H1 (cell line): ENCODE measurements at regions not wholly inside any gene's neighbourhood (a gene's known extent, or its start where the extent isn't known, plus 50 kb on each side); places are given as distances from the start of the nearest gene placed in this dataset.

ENCODE experiments used
- CTCF ChIA-PET: fragments of 300-600 bp; sonication (Branson Sonifier 250); formaldehyde crosslinking; loops from one replicate; lab custom pipeline; 2021; ENCODE audit not compliant: partially characterized antibody; lab: Charles Lee
- POLR2A ChIA-PET: fragments of 300-600 bp; sonication (Branson Sonifier 250); formaldehyde crosslinking; loops from one replicate; lab custom pipeline; 2021; ENCODE audit warnings: inconsistent platforms; ENCODE audit not compliant: partially characterized antibody; lab: Charles Lee
- DNase-seq, 2 experiments: peaks; one replicate each; pipeline versions ENCODE4 v3.0.0 to v3.0.0-alpha.2; 2010 to 2022; ENCODE audit warnings: low spot score in 2 of 2, low read depth in 1 of 2, mixed read lengths in 1 of 2
- FAIRE-seq: peaks from 2 replicates; lab custom pipeline; 2011; peaks lifted over from hg19 to GRCh38; lab: Jason Lieb, UNC
- H2AFZ ChIP-seq: 2 replicates; pipeline ENCODE4 v1.8.1; 2012; ENCODE audit warnings: low read length, inconsistent platforms
- H2AK5ac ChIP-seq: 2 replicates; pipeline ENCODE4 v1.6.1; 2013; ENCODE audit warnings: low read depth, low read length
- H2BK120ac ChIP-seq: replicated peaks from 2 replicates; pipeline ENCODE3; 2013; ENCODE audit warnings: low read depth, low read length, inconsistent platforms
- H2BK12ac ChIP-seq: 2 replicates; pipeline ENCODE4 v1.6.1; 2013; ENCODE audit warnings: low read depth, low read length
- H2BK15ac ChIP-seq: 2 replicates; pipeline ENCODE4 v1.6.1; 2013; ENCODE audit warnings: low read length
- H2BK20ac ChIP-seq: 2 replicates; pipeline ENCODE4 v1.6.1; 2013; ENCODE audit warnings: low read length
- H2BK5ac ChIP-seq: 2 replicates; pipeline ENCODE4 v1.6.1; 2013; ENCODE audit warnings: low read depth, low read length
- H3K14ac ChIP-seq: 2 replicates; pipeline ENCODE4 v1.6.1; 2013; ENCODE audit warnings: inconsistent platforms; ENCODE audit not compliant: insufficient read length
- H3K18ac ChIP-seq: 2 replicates; pipeline ENCODE4 v1.6.1; 2013; ENCODE audit warnings: low read length; ENCODE audit errors: extremely low read depth
- H3K23ac ChIP-seq: 2 replicates; pipeline ENCODE4 v1.6.1; 2013; ENCODE audit warnings: inconsistent platforms; ENCODE audit not compliant: insufficient read length
- H3K23me2 ChIP-seq: 2 replicates; pipeline ENCODE4 v1.6.1; 2013; ENCODE audit warnings: low read depth, low read length
- H3K27ac ChIP-seq: 2 replicates; pipeline ENCODE4 v1.6.1; 2011; ENCODE audit warnings: low read depth, low read length, inconsistent platforms
- H3K27me3 ChIP-seq, 4 experiments: replicated peaks in 1 of 4; 1 replicate in 1 of 4; 2 replicates in 3 of 4; pipeline versions ENCODE4 v1.6.1 to v1.8.1; 2011 to 2013; ENCODE audit warnings: low read length in 3 of 4, mild to moderate bottlenecking in 3 of 4, inconsistent platforms in 2 of 4, mixed read lengths in 2 of 4, moderate library complexity in 1 of 4; ENCODE audit not compliant: control insufficient read depth in 3 of 4, insufficient read depth in 3 of 4; ENCODE audit errors: extremely low read depth in 1 of 4
- H3K36me3 ChIP-seq, 4 experiments: 2 replicates each; pipeline versions ENCODE4 v1.6.1 to v1.8.1; 2011 to 2013; ENCODE audit warnings: mild to moderate bottlenecking in 4 of 4, low read length in 3 of 4, moderate library complexity in 2 of 4, control low read depth in 1 of 4, inconsistent platforms in 1 of 4; ENCODE audit not compliant: insufficient read depth in 4 of 4, control insufficient read depth in 2 of 4
- H3K4ac ChIP-seq: replicated peaks from 2 replicates; pipeline ENCODE3; 2013; ENCODE audit warnings: low read length, low read depth, mixed read lengths, inconsistent platforms; ENCODE audit not compliant: insufficient read length
- H3K4me1 ChIP-seq, 4 experiments: replicated peaks in 1 of 4; 1 replicate in 1 of 4; 2 replicates in 3 of 4; pipeline versions ENCODE4 v1.6.1 to v1.8.1; 2011 to 2013; ENCODE audit warnings: low read length in 3 of 4, inconsistent platforms in 2 of 4, mixed read lengths in 1 of 4; ENCODE audit not compliant: insufficient read depth in 4 of 4, control insufficient read depth in 3 of 4
- H3K4me2 ChIP-seq, 2 experiments: 2 replicates each; pipeline versions ENCODE4 v1.6.1 to v1.8.1; 2011 to 2013; ENCODE audit warnings: low read depth in 2 of 2, low read length in 2 of 2, control low read depth in 1 of 2, inconsistent platforms in 1 of 2, mild to moderate bottlenecking in 1 of 2; ENCODE audit not compliant: insufficient read depth in 1 of 2
- H3K4me3 ChIP-seq, 4 experiments: fragments of 200-600, 300-600 bp in 1 of 4; sonication (generic), shearing (Covaris generic), sonication (Bioruptor Twin) in 1 of 4; 2 replicates each; pipeline versions ENCODE4 v1.5.1 to v1.8.1; 2011 to 2016; ENCODE audit warnings: low read length in 4 of 4, low read depth in 3 of 4, control low read depth in 2 of 4, inconsistent platforms in 2 of 4, mild to moderate bottlenecking in 2 of 4, mixed read lengths in 1 of 4, moderate library complexity in 1 of 4; ENCODE audit not compliant: insufficient read depth in 2 of 4; ENCODE audit errors: extremely low read depth in 1 of 4
- H3K56ac ChIP-seq: replicated peaks from 2 replicates; pipeline ENCODE3; 2013; ENCODE audit warnings: low read depth, mild to moderate bottlenecking, mixed read lengths, low read length, inconsistent platforms; ENCODE audit not compliant: insufficient read length
- H3K79me1 ChIP-seq: 2 replicates; pipeline ENCODE4 v1.6.1; 2013; ENCODE audit warnings: low read depth, low read length, control low read depth
- H3K79me2 ChIP-seq, 2 experiments: 2 replicates each; pipeline versions ENCODE4 v1.6.1 to v1.8.1; 2012 to 2013; ENCODE audit warnings: low read length in 2 of 2, mild to moderate bottlenecking in 2 of 2, inconsistent platforms in 1 of 2; ENCODE audit not compliant: insufficient read depth in 2 of 2, control insufficient read depth in 1 of 2
- H3K9ac ChIP-seq, 4 experiments: replicated peaks in 1 of 4; 1 replicate in 1 of 4; 2 replicates in 3 of 4; pipeline versions ENCODE4 v1.6.1 to v1.8.1; 2011 to 2013; ENCODE audit warnings: low read depth in 3 of 4, low read length in 3 of 4, control low read depth in 2 of 4, mild to moderate bottlenecking in 2 of 4, moderate library complexity in 2 of 4, inconsistent platforms in 1 of 4; ENCODE audit errors: extremely low read depth in 1 of 4
- H3K9me3 ChIP-seq, 2 experiments: 2 replicates each; pipeline versions ENCODE4 v1.6.1 to v1.8.1; 2012 to 2013; ENCODE audit warnings: mild to moderate bottlenecking in 2 of 2, moderate library complexity in 2 of 2, control low read depth in 1 of 2, inconsistent platforms in 1 of 2, low read depth in 1 of 2, low read length in 1 of 2, mixed read lengths in 1 of 2; ENCODE audit not compliant: insufficient read depth in 2 of 2
- H4K20me1 ChIP-seq, 2 experiments: replicated peaks in 1 of 2; 2 replicates each; pipeline versions ENCODE3 to v1.8.1; 2011 to 2013; ENCODE audit warnings: inconsistent platforms in 2 of 2, low read length in 2 of 2, mild to moderate bottlenecking in 1 of 2; ENCODE audit not compliant: insufficient read depth in 2 of 2, control insufficient read depth in 1 of 2
- H4K5ac ChIP-seq: 2 replicates; pipeline ENCODE4 v1.6.1; 2013; ENCODE audit warnings: low read length, low read depth, mixed read lengths, inconsistent platforms; ENCODE audit not compliant: insufficient read length
- H4K8ac ChIP-seq: 2 replicates; pipeline ENCODE4 v1.8.0; 2013; ENCODE audit warnings: mild to moderate bottlenecking, moderate library complexity, low read length, inconsistent platforms; ENCODE audit not compliant: insufficient read depth; ENCODE audit errors: extremely low read depth
- H4K91ac ChIP-seq: replicated peaks from 2 replicates; pipeline ENCODE3; 2013; ENCODE audit warnings: low read length, mixed read lengths, inconsistent platforms; ENCODE audit not compliant: insufficient read length
- BCL11A ChIP-seq, 2 experiments: IDR thresholded peaks; one replicate each; pipeline ENCODE4 v1.6.1; 2011; ENCODE audit warnings: low read depth in 2 of 2, low read length in 2 of 2, mild to moderate bottlenecking in 2 of 2
- GTF2F1 ChIP-seq: IDR thresholded peaks from 2 replicates; pipeline ENCODE4 v1.6.1; 2012; ENCODE audit warnings: low read depth, low read length, improper control_type of control experiment, borderline replicate concordance
- HDAC6 ChIP-seq: IDR thresholded peaks from one replicate; pipeline ENCODE4 v1.7.1; 2012; ENCODE audit warnings: low read depth, mild to moderate bottlenecking, inconsistent platforms, low read length, moderate library complexity
- KDM1A ChIP-seq: fragments of 200-600, 300-600 bp; sonication (generic); IDR thresholded peaks from 2 replicates; pipeline ENCODE4 v1.7.1; 2016; ENCODE audit warnings: mild to moderate bottlenecking, low read length, borderline replicate concordance
- RBBP5 ChIP-seq: IDR thresholded peaks from 2 replicates; pipeline ENCODE4 v1.7.1; 2012; ENCODE audit warnings: low read depth, mild to moderate bottlenecking, inconsistent platforms, low read length, moderate library complexity, borderline replicate concordance
- RNF2 ChIP-seq: fragments of 200-900, 300-1000 bp; sonication (generic); IDR thresholded peaks from 2 replicates; pipeline ENCODE4 v1.7.1; 2016; ENCODE audit warnings: borderline replicate concordance, low read depth, mild to moderate bottlenecking, antibody characterized with exemption, low read length; ENCODE audit not compliant: poor library complexity, severe bottlenecking; ENCODE audit errors: missing control alignments
- RXRA ChIP-seq: IDR thresholded peaks from 2 replicates; pipeline ENCODE4 v1.6.1; 2011; ENCODE audit warnings: low read depth, mild to moderate bottlenecking, low read length, moderate library complexity; ENCODE audit not compliant: insufficient read depth
- TCF12 ChIP-seq: IDR thresholded peaks from 2 replicates; pipeline ENCODE4 v1.6.1; 2011; ENCODE audit warnings: low read depth, mild to moderate bottlenecking, low read length
- YY1 ChIP-seq: IDR thresholded peaks from 2 replicates; pipeline ENCODE4 v1.6.1; 2011; ENCODE audit warnings: low read depth, mild to moderate bottlenecking, low read length
- WGBS, 2 experiments: shearing (Covaris generic) in 1 of 2; methylation state at CpG; one replicate each; pipeline versions ENCODE4 v1.1.6 to v1.1.7; 2013 to 2015; ENCODE audit warnings: low lambda C conversion rate in 2 of 2, mixed read lengths in 2 of 2, inconsistent platforms in 1 of 2, low coverage in 1 of 2, missing lambda C conversion rate in 1 of 2; ENCODE audit not compliant: insufficient replicate concordance in 2 of 2, insufficient coverage in 1 of 2, insufficient read length in 1 of 2; ENCODE audit errors: extremely low coverage in 1 of 2, missing lambda C conversion rate in 1 of 2; 5-methylcytosine and 5-hydroxymethylcytosine counted together
- TF ChIP-seq, protein P1 (sequence below): IDR thresholded peaks from 2 replicates; pipeline ENCODE4 v1.6.1; 2012; ENCODE audit warnings: inconsistent platforms
- TF ChIP-seq, protein P2 (sequence below): IDR thresholded peaks from 2 replicates; pipeline ENCODE4 v1.6.1; 2011; ENCODE audit warnings: low read length, improper control_type of control experiment

GRCh38 chr3:161879470-161879869 lies 382.9 kb downstream of the OTOL1 start:
- ChIA-PET CTCF (no interaction called here), POLR2A (no interaction called here)
- Histone ChIP-seq H3K36me3 (no peaks in the 10 kb centered on the region), H3K18ac (no peak overlapping the region), H4K5ac (no peak overlapping the region), H2BK120ac (no peak overlapping the region), H3K4me3 (no peak overlapping the region), H3K14ac (no peak overlapping the region), H3K27ac (no peak overlapping the region), H3K27me3 (no peaks in the 10 kb centered on the region), H4K91ac (no peak overlapping the region), H4K8ac (no peak overlapping the region), H3K79me2 (no peaks in the 10 kb centered on the region), H3K79me1 (no peaks in the 10 kb centered on the region), H3K23ac (no peak overlapping the region), H2BK15ac (no peak overlapping the region), H3K4ac (no peak overlapping the region), H2BK20ac (no peak overlapping the region), H3K9ac (no peak overlapping the region), H2AFZ (no peak overlapping the region), H3K4me1 (no peaks in the 10 kb centered on the region), H3K9me3 (peaks cover 3% of the 10 kb centered on the region in 2 experiments; a peak in 2 of 4 replicates), H2AK5ac (no peak overlapping the region), H4K20me1 (no peaks in the 10 kb centered on the region), H3K4me2 (no peak overlapping the region), H2BK5ac (no peak overlapping the region), H3K23me2 (no peaks in the 10 kb centered on the region), H3K56ac (no peak overlapping the region), H2BK12ac (no peak overlapping the region)
- FAIRE-seq: no peak
- WGBS, 2 experiments: 53% methylated on average over 1 of the region's 1 CpG; no CpG with 5 or more reads in 1 of the 2 experiments
- no peak for DNase-seq
- TF ChIP-seq BCL11A (IDR thresholded peaks at IDR 0.05; ENCODE audit: low read depth in 2 of 2, low read length in 2 of 2): no peak
- TF ChIP-seq, protein P1, sequence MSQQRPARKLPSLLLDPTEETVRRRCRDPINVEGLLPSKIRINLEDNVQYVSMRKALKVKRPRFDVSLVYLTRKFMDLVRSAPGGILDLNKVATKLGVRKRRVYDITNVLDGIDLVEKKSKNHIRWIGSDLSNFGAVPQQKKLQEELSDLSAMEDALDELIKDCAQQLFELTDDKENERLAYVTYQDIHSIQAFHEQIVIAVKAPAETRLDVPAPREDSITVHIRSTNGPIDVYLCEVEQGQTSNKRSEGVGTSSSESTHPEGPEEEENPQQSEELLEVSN: no peak
- TF ChIP-seq, protein P2, sequence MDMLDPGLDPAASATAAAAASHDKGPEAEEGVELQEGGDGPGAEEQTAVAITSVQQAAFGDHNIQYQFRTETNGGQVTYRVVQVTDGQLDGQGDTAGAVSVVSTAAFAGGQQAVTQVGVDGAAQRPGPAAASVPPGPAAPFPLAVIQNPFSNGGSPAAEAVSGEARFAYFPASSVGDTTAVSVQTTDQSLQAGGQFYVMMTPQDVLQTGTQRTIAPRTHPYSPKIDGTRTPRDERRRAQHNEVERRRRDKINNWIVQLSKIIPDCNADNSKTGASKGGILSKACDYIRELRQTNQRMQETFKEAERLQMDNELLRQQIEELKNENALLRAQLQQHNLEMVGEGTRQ: no peak
- TF ChIP-seq RXRA: no peak
- TF ChIP-seq RNF2: no peak
- no peak for TF ChIP-seq RBBP5
- TF ChIP-seq KDM1A: no peak
- no peak for TF ChIP-seq HDAC6
- no peak for TF ChIP-seq TCF12
- no peak for TF ChIP-seq GTF2F1
- no peak for TF ChIP-seq YY1
